Hematopoietic multipotent progenitor cell treated with erythropoietin and hydrocortisone succinate and interleukin-3 and kit ligand, for 17 days (in vitro differentiated cells): ENCODE measurements at regions not wholly inside any gene's neighbourhood (a gene's known extent, or its start where the extent isn't known, plus 50 kb on each side); places are given as distances from the start of the nearest gene placed in this dataset.
"Not testable (repeated sequence)": the region's sequence is repeated elsewhere in the genome, so short reads cannot be mapped to it uniquely, and the experiment has no call there.

Experiments
- DNase-seq: peaks from one replicate; pipeline ENCODE4 v3.0.0-alpha.2; 2015; ENCODE audit warnings: low spot score

- DNase-seq: no peak
Measured at GRCh38 chr4:123674762-123675465, 278.3 kb downstream of the SPRY1 start.

- DNase-seq: no peak
Measured at GRCh38 chr4:123675567-123675966, 279.0 kb downstream of the SPRY1 start.

GRCh38 chr4:123676071-123676889 is 279.7 kb downstream of the SPRY1 start:
- DNase-seq: no peak

- no peak for DNase-seq
Measured at GRCh38 chr4:123676890-123677229, 280.3 kb downstream of the SPRY1 start.

- DNase-seq: no peak
Measured at GRCh38 chr4:123682931-123683330, 286.3 kb downstream of the SPRY1 start.

- DNase-seq: not testable (repeated sequence)
Measured at GRCh38 chr4:123684937-123685336, 288.3 kb downstream of the SPRY1 start.

GRCh38 chr4:123695531-123695930 is 298.9 kb downstream of the SPRY1 start:
- DNase-seq: not testable (repeated sequence)

GRCh38 chr4:123696687-123697086 is 300.1 kb downstream of the SPRY1 start:
- no peak for DNase-seq

- no peak for DNase-seq
Measured at GRCh38 chr4:123698556-123698955, 302.0 kb downstream of the SPRY1 start.

GRCh38 chr4:123699880-123700771 is 303.5 kb downstream of the SPRY1 start:
- DNase-seq: no peak

GRCh38 chr4:123701131-123701575 is 304.6 kb downstream of the SPRY1 start:
- no peak for DNase-seq

GRCh38 chr4:123705419-123705818 is 308.8 kb downstream of the SPRY1 start:
- no peak for DNase-seq

- DNase-seq: no peak
Measured at GRCh38 chr4:123706973-123707372, 310.4 kb downstream of the SPRY1 start.

GRCh38 chr4:123708902-123709301 is 312.3 kb downstream of the SPRY1 start:
- no peak for DNase-seq

- no peak for DNase-seq
Measured at GRCh38 chr4:123709336-123709735, 312.7 kb downstream of the SPRY1 start.

- no peak for DNase-seq
Measured at GRCh38 chr4:123731035-123731434, 334.4 kb downstream of the SPRY1 start.

GRCh38 chr4:123737156-123737555 is 340.6 kb downstream of the SPRY1 start:
- no peak for DNase-seq

- DNase-seq: no peak
Measured at GRCh38 chr4:123739806-123740205, 343.2 kb downstream of the SPRY1 start.

- DNase-seq: no peak
Measured at GRCh38 chr4:123740236-123740635, 343.6 kb downstream of the SPRY1 start.

- DNase-seq: no peak
Measured at GRCh38 chr4:123741906-123742305, 345.3 kb downstream of the SPRY1 start.

GRCh38 chr4:123743848-123744247 is 347.3 kb downstream of the SPRY1 start:
- DNase-seq: no peak

- no peak for DNase-seq
Measured at GRCh38 chr4:123744664-123745290, 348.2 kb downstream of the SPRY1 start.
